Liver (tissue), 3 donors: ENCODE measurements at regions not wholly inside any gene's neighbourhood (a gene's known extent, or its start where the extent isn't known, plus 50 kb on each side); places are given as distances from the start of the nearest gene placed in this dataset.

ENCODE experiments used
- EGR1 ChIP-seq, 2 donors: IDR thresholded peaks; 2 replicates each; pipeline ENCODE4 v1.6.1; 2016 to 2018; ENCODE audit warnings: antibody characterized with exemption in 2 of 2, low read depth in 2 of 2
- HNF4G ChIP-seq: IDR thresholded peaks from 2 replicates; pipeline ENCODE4 v1.6.1; 2016; ENCODE audit warnings: antibody characterized with exemption
- JUND ChIP-seq, 2 donors: IDR thresholded peaks; 2 replicates each; pipeline ENCODE4 v1.6.1; 2016; ENCODE audit warnings: antibody characterized with exemption in 2 of 2
- NR2F2 ChIP-seq: IDR thresholded peaks from 2 replicates; pipeline ENCODE4 v1.6.1; 2016; ENCODE audit warnings: antibody characterized with exemption
- RAD21 ChIP-seq, 2 donors: IDR thresholded peaks; 2 replicates each; pipeline ENCODE4 v1.6.1; 2016; ENCODE audit warnings: antibody characterized with exemption in 2 of 2, mild to moderate bottlenecking in 2 of 2
- SP1 ChIP-seq: IDR thresholded peaks from 2 replicates; pipeline ENCODE4 v1.6.1; 2018; ENCODE audit warnings: antibody characterized with exemption, mild to moderate bottlenecking
- TF ChIP-seq, protein P1 (sequence below): fragments of 150-350 bp; IDR thresholded peaks from 2 replicates; pipeline ENCODE4 v1.5.1; 2017; ENCODE audit warnings: improper control_type of control experiment, low read depth, low read length; ENCODE audit not compliant: missing input control
- TF ChIP-seq, protein P2 (sequence below): IDR thresholded peaks from 2 replicates; pipeline ENCODE4 v1.6.1; 2016; ENCODE audit warnings: antibody characterized with exemption
- TF ChIP-seq, protein P3 (sequence below): IDR thresholded peaks from 2 replicates; pipeline ENCODE4 v1.6.1; 2016; ENCODE audit warnings: antibody characterized with exemption, mild to moderate bottlenecking
- TF ChIP-seq, protein P4 (sequence below): IDR thresholded peaks from 2 replicates; pipeline ENCODE4 v1.6.1; 2016; ENCODE audit warnings: antibody characterized with exemption
- donor health status: healthy.
- donor health status: healthy.

DNA sequence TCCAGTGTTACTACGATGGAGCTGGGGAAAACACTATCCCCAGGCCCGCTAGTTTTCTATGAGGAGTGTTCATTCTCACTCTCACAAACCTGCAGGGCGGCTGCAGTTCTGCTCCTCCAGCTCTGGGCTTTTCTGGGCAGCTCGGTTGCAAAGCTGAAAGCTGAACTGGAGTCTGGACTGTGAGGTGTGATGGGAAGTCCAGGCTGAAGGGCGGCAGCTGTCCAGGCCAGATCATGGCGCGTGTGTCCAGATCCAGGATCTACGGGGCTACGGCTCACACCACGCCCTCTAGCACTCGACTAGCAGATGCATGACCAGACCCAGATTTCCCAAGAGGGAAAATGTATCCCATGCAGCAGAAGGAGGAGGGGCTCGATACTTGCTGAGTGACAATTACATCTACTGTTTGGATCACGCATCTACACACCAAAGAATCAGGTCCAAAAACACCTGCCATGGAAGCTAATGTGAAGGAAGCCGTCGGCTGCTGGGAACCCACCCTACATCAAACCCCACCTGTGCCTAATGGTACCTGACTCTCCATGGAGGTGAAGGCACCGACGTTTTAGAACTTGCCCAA, 555.0 kb downstream of the BRD1 start:
- no peak for TF ChIP-seq SP1
- TF ChIP-seq, protein P1, sequence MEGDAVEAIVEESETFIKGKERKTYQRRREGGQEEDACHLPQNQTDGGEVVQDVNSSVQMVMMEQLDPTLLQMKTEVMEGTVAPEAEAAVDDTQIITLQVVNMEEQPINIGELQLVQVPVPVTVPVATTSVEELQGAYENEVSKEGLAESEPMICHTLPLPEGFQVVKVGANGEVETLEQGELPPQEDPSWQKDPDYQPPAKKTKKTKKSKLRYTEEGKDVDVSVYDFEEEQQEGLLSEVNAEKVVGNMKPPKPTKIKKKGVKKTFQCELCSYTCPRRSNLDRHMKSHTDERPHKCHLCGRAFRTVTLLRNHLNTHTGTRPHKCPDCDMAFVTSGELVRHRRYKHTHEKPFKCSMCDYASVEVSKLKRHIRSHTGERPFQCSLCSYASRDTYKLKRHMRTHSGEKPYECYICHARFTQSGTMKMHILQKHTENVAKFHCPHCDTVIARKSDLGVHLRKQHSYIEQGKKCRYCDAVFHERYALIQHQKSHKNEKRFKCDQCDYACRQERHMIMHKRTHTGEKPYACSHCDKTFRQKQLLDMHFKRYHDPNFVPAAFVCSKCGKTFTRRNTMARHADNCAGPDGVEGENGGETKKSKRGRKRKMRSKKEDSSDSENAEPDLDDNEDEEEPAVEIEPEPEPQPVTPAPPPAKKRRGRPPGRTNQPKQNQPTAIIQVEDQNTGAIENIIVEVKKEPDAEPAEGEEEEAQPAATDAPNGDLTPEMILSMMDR = no peak
- no peak for TF ChIP-seq RAD21 (IDR thresholded peaks at IDR 0.05)
- TF ChIP-seq NR2F2 = no peak
- TF ChIP-seq, protein P2, sequence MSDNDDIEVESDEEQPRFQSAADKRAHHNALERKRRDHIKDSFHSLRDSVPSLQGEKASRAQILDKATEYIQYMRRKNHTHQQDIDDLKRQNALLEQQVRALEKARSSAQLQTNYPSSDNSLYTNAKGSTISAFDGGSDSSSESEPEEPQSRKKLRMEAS = no peak
- no peak for TF ChIP-seq EGR1 (IDR thresholded peaks at IDR 0.05; ENCODE audit: low read depth in 2 of 2)
- TF ChIP-seq, protein P3, sequence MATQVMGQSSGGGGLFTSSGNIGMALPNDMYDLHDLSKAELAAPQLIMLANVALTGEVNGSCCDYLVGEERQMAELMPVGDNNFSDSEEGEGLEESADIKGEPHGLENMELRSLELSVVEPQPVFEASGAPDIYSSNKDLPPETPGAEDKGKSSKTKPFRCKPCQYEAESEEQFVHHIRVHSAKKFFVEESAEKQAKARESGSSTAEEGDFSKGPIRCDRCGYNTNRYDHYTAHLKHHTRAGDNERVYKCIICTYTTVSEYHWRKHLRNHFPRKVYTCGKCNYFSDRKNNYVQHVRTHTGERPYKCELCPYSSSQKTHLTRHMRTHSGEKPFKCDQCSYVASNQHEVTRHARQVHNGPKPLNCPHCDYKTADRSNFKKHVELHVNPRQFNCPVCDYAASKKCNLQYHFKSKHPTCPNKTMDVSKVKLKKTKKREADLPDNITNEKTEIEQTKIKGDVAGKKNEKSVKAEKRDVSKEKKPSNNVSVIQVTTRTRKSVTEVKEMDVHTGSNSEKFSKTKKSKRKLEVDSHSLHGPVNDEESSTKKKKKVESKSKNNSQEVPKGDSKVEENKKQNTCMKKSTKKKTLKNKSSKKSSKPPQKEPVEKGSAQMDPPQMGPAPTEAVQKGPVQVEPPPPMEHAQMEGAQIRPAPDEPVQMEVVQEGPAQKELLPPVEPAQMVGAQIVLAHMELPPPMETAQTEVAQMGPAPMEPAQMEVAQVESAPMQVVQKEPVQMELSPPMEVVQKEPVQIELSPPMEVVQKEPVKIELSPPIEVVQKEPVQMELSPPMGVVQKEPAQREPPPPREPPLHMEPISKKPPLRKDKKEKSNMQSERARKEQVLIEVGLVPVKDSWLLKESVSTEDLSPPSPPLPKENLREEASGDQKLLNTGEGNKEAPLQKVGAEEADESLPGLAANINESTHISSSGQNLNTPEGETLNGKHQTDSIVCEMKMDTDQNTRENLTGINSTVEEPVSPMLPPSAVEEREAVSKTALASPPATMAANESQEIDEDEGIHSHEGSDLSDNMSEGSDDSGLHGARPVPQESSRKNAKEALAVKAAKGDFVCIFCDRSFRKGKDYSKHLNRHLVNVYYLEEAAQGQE = no peak
- TF ChIP-seq HNF4G = no peak
- no peak for TF ChIP-seq JUND (IDR thresholded peaks at IDR 0.05)
- TF ChIP-seq, protein P4, sequence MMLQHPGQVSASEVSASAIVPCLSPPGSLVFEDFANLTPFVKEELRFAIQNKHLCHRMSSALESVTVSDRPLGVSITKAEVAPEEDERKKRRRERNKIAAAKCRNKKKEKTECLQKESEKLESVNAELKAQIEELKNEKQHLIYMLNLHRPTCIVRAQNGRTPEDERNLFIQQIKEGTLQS = no peak
